Pancreas (tissue), 10 donors: ENCODE measurements at regions not wholly inside any gene's neighbourhood (a gene's known extent, or its start where the extent isn't known, plus 50 kb on each side); places are given as distances from the start of the nearest gene placed in this dataset.

ENCODE experiments used
- ATAC-seq, 4 donors: fragments of 200-7000 bp; cut with Tn5 transposase; one replicate each; pipeline versions ENCODE4 v1.8.0 to v1.9.1; 2020; ENCODE audit warnings: mild to moderate bottlenecking in 4 of 4, moderate library complexity in 4 of 4
- DNase-seq, 6 donors: peaks; one replicate each; pipeline ENCODE4 v3.0.0-alpha.2; 2020
- FAIRE-seq: peaks from 2 replicates; lab custom pipeline; 2012; peaks lifted over from hg19 to GRCh38; lab: Jason Lieb, UNC
- H3K27ac ChIP-seq, 4 donors: fragments of 200-600 bp; sonication (generic); 1 replicate in 3 of 4; 2 replicates in 1 of 4; pipeline versions ENCODE4 v1.5.0 to v1.8.0; 2020
- H3K27me3 ChIP-seq, 4 donors: fragments of 200-600 bp; one replicate each; pipeline ENCODE4 v1.8.0; 2021
- H3K36me3 ChIP-seq, 3 donors: fragments of 200-600 bp; sonication (generic) in 1 of 3; one replicate each; pipeline versions ENCODE4 v1.5.0 to v1.8.0; 2020 to 2021
- H3K4me1 ChIP-seq, 3 donors: fragments of 200-600 bp; one replicate each; pipeline ENCODE4 v1.8.0; 2021
- H3K4me3 ChIP-seq, 4 donors: fragments of 200-600 bp; sonication (generic) in 2 of 4; one replicate each; pipeline versions ENCODE4 v1.5.0 to v1.8.0; 2020 to 2021
- H3K9me3 ChIP-seq, 4 donors: fragments of 200-600 bp; one replicate each; pipeline ENCODE4 v1.8.0; 2021
- WGBS, 2 donors: extraction: QIAGEN DNeasy Blood & Tissue Kit; methylation state at CpG; one replicate each; pipeline ENCODE4 v1.1.7; 2013; 5-methylcytosine and 5-hydroxymethylcytosine counted together
- intact Hi-C, 3 donors: fragments of 100-400 bp; cut with DNase I; formaldehyde crosslinking; loops; one replicate each; pipeline versions ENCODE4 v1.11.1 to v1.14.2; 2022
- TF ChIP-seq, protein P1 (sequence below), 4 donors: fragments of 200-600 bp; sonication (generic) in 3 of 4; IDR thresholded peaks; one replicate each; pipeline versions ENCODE4 v1.5.0 to v1.8.0; 2021; ENCODE audit warnings: antibody characterized with exemption in 4 of 4
- donor health status: healthy with polysubstance abuse.
- donor health status: DM: no; HTN: no; CAD: no; lungs with moderate emphysema.
- donor health status: DM: no; HTN: no; CAD: no.
- donor health status: control.
- donor health status: control.
- donor health status: Bipolar disorder and iron deficiency.
- donor health status: DM: yes; HTN: yes; CAD: no.
- donor health status: DM: no; HTN: no; CAD: no.
- donor health status: DM: no; HTN: no; CAD: no.
- donor health status: DM: yes; HTN: yes; CAD: no.

DNA sequence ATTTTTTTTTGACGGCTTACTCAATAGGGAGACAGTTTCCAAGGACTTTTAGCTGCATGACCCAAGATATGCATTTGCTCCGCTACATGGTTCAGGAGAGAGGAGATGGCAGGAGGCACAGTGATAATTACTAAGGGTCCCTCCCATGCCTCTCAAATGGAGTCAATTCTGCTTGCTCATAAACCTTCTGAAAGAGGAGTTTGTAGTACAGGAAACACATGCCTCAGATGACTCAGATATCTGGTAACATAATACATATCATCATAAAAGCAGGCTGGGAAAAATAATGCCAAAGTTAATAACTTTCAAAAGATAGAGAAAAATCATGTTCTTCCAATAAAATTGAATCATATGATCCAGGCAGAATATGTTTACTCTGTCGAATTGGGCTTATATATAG lies 97.6 kb upstream of the DEFB112 start:
- Histone ChIP-seq H3K4me3 (no peak overlapping the region), H3K9me3 (no peaks in the 10 kb centered on the region), H3K27me3 (no peaks in the 10 kb centered on the region), H3K27ac (no peak overlapping the region), H3K36me3 (no peaks in the 10 kb centered on the region), H3K4me1 (no peaks in the 10 kb centered on the region)
- FAIRE-seq (no peak), ATAC-seq (no peak), DNase-seq (no peak)
- TF ChIP-seq, protein P1, sequence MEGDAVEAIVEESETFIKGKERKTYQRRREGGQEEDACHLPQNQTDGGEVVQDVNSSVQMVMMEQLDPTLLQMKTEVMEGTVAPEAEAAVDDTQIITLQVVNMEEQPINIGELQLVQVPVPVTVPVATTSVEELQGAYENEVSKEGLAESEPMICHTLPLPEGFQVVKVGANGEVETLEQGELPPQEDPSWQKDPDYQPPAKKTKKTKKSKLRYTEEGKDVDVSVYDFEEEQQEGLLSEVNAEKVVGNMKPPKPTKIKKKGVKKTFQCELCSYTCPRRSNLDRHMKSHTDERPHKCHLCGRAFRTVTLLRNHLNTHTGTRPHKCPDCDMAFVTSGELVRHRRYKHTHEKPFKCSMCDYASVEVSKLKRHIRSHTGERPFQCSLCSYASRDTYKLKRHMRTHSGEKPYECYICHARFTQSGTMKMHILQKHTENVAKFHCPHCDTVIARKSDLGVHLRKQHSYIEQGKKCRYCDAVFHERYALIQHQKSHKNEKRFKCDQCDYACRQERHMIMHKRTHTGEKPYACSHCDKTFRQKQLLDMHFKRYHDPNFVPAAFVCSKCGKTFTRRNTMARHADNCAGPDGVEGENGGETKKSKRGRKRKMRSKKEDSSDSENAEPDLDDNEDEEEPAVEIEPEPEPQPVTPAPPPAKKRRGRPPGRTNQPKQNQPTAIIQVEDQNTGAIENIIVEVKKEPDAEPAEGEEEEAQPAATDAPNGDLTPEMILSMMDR (IDR thresholded peaks at IDR 0.05) = no peak
- 61 to 74% methylated on average over 3 of the region's 3 CpGs for WGBS, 2 donors
- intact Hi-C loops = no loop called here

DNA sequence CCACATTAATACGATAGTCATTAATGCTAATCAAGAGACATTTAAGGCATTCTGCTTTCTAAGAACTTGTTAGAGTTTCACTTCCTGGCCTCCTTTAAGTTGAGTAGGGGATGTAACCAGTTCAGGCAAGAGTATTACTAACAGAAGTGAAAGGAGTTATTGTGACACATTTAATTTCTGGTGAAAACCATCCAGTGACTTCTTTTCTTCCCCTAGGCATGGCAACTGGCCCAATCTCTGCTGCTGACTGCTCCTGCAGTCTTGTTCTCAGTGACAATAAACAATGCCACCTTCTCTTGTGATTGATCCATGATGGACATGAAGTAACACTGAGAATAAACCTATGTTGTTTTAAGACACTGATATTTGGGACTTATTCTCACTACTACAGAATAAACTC lies 130.9 kb upstream of the DEFB112 start:
- no peaks in the 10 kb centered on the region for H3K27me3 ChIP-seq
- WGBS, 2 donors = 73 to 87% methylated on average over 1 of the region's 1 CpG
- no peaks in the 10 kb centered on the region for H3K9me3 ChIP-seq
- H3K36me3 ChIP-seq = no peaks in the 10 kb centered on the region
- intact Hi-C loops = no loop called here
- FAIRE-seq (no peak), DNase-seq (no peak), ATAC-seq (no peak)
- H3K4me3 ChIP-seq = no peak overlapping the region
- H3K4me1 ChIP-seq = no peaks in the 10 kb centered on the region
- TF ChIP-seq, protein P1 (IDR thresholded peaks at IDR 0.05) = no peak
- no peak overlapping the region for H3K27ac ChIP-seq

DNA sequence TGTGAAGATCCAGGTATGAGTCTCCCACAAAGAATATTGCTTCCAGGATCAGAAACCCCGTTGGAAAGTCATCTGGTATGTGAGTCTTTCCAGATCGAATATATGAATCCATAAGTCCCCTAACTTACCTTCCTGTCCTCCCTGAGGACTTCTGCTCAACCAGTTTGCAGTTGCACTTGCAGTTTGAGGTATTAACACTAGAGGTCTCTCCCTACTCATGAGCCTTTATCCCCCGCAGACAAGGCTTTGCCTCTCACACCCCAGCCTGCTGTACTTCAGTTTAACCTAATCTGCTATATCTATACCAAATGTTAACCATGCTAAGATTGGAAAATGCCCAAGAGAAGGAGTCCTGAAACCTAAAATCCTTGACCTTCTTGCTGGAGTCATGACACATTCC lies 135.3 kb upstream of the DEFB112 start:
- Histone ChIP-seq H3K27ac (no peak overlapping the region), H3K9me3 (no peaks in the 10 kb centered on the region), H3K4me3 (no peak overlapping the region), H3K4me1 (no peaks in the 10 kb centered on the region), H3K27me3 (no peaks in the 10 kb centered on the region), H3K36me3 (no peaks in the 10 kb centered on the region)
- ATAC-seq (no peak), FAIRE-seq (no peak), DNase-seq (no peak)
- intact Hi-C loops = no loop called here
- TF ChIP-seq, protein P1 (IDR thresholded peaks at IDR 0.05) = no peak
- 21 to 23% methylated on average over 3 of the region's 3 CpGs for WGBS, 2 donors

DNA sequence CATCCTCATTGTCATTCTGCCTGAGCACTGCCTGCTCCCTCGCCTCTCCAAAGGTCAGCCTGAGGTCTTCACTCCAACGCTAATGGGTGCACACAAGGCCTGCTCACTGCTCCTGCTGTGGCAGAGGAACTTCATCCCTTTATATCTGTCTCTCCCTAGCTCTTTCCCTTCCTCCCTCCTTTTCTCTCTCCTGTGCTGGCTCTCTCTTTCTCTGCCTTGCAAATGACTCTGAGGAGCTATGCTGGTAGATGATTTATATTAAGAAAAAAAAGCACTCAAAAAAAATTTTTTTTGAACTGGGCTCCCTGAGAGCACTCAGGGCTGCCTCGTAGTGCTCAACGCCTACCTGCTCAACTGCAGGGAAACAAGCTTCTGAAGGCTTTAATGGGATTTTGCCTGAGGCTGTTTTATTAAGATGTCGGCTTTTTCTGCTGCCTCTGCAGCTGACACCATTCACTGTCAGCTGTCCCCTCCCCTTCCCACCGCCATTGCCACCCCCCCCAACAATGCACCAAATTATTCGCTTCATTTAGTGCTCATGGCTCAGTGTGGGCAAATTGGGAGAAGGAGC lies 137.7 kb upstream of the DEFB112 start:
- TF ChIP-seq, protein P1 (IDR thresholded peaks at IDR 0.05) = no peak
- Histone ChIP-seq H3K27me3 (no peaks in the 10 kb centered on the region), H3K36me3 (no peaks in the 10 kb centered on the region), H3K4me3 (no peak overlapping the region), H3K9me3 (no peaks in the 10 kb centered on the region), H3K27ac (no peak overlapping the region), H3K4me1 (no peaks in the 10 kb centered on the region)
- FAIRE-seq = no peak
- intact Hi-C loops = no loop called here
- DNase-seq = no peak
- WGBS, 2 donors = 40 to 54% methylated on average over 7 of the region's 7 CpGs
- no peak for ATAC-seq

DNA sequence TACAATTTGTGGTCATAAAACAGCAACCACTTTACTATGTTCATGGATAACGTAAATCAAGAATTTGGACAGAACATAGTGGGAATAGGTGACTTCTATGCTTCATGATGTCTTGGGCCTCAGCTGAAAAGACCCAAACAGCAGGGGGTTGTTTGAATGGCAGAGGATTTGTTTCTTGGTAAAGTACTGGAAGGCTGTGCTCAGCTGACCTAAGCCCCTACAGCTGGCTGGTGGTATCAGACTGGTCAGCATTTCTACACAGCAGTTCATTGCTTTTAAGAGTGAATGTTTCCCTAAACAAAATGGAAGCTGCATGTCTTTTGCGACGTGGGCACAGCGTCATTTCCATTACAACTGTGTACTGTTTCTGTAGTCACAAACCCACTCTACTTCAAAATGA lies 148.5 kb upstream of the DEFB112 start:
- H3K27ac ChIP-seq = no peak overlapping the region
- intact Hi-C loops = no loop called here
- WGBS, 2 donors = 61 to 79% methylated on average over 4 of the region's 4 CpGs
- H3K4me3 ChIP-seq = no peak overlapping the region
- DNase-seq (no peak), ATAC-seq (no peak), FAIRE-seq (no peak)
- TF ChIP-seq, protein P1 (IDR thresholded peaks at IDR 0.05) = no peak
- H3K36me3 ChIP-seq = no peaks in the 10 kb centered on the region
- H3K27me3 ChIP-seq = peaks cover 0 to 4% (median 0%) of the 10 kb centered on the region in 4 donors
- H3K4me1 ChIP-seq = no peaks in the 10 kb centered on the region
- H3K9me3 ChIP-seq = no peaks in the 10 kb centered on the region
